Mesothelial cell of epicardium (in vitro differentiated cells): ENCODE measurements at regions not wholly inside any gene's neighbourhood (a gene's known extent, or its start where the extent isn't known, plus 50 kb on each side); places are given as distances from the start of the nearest gene placed in this dataset.
A peak's percentile ranks its signal among the peaks of the same experiment; 100 is the strongest.

Experiments
- DNase-seq, 2 experiments: peaks; one replicate each; pipeline ENCODE4 v3.0.0; 2021; ENCODE audit warnings: low spot score in 2 of 2; ENCODE audit not compliant: unreplicated experiment in 2 of 2
- H3K27ac Mint-ChIP-seq: 2 replicates; pipeline ENCODE4 v1.8.0; 2021; ENCODE audit warnings: mixed read lengths
- H3K27me3 Mint-ChIP-seq: 2 replicates; pipeline ENCODE4 v1.8.0; 2021; ENCODE audit warnings: low read depth, mixed read lengths
- H3K36me3 Mint-ChIP-seq: 2 replicates; pipeline ENCODE4 v1.8.0; 2021; ENCODE audit warnings: mixed read lengths
- H3K4me1 Mint-ChIP-seq: 2 replicates; pipeline ENCODE4 v1.8.0; 2021; ENCODE audit warnings: mixed read lengths
- H3K4me3 Mint-ChIP-seq: 2 replicates; pipeline ENCODE4 v1.8.0; 2021; ENCODE audit warnings: mild to moderate bottlenecking, moderate library complexity, mixed read lengths
- H3K9me3 Mint-ChIP-seq: 2 replicates; pipeline ENCODE4 v1.8.0; 2021; ENCODE audit warnings: mixed read lengths
- TF ChIP-seq, protein P1 (sequence below): fragments of 200-600 bp; sonication (generic); IDR thresholded peaks from one replicate; pipeline ENCODE4 v1.5.0; 2021; ENCODE audit warnings: antibody characterized with exemption; ENCODE audit not compliant: unreplicated experiment

DNA sequence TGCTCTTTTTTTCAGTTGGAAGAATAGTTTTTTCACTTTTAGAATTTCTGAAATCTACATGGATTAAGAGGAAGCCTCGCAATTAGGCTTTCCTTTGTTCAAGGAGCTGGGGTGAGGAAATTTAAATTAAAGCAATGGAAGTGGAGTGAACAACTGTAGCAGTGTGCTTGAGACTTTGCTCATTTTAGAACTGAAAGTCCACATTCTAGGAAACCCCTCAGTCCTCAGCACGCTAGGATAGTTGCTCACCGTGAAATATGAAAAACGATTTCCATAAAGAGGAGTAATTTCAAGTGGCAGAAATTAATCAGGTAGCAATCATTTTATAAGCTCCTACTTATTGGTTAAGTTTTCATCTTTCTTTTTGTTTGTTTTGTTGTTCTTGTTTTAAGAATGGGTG, 243.0 kb upstream of the ITGA1 start:
- TF ChIP-seq, protein P1, sequence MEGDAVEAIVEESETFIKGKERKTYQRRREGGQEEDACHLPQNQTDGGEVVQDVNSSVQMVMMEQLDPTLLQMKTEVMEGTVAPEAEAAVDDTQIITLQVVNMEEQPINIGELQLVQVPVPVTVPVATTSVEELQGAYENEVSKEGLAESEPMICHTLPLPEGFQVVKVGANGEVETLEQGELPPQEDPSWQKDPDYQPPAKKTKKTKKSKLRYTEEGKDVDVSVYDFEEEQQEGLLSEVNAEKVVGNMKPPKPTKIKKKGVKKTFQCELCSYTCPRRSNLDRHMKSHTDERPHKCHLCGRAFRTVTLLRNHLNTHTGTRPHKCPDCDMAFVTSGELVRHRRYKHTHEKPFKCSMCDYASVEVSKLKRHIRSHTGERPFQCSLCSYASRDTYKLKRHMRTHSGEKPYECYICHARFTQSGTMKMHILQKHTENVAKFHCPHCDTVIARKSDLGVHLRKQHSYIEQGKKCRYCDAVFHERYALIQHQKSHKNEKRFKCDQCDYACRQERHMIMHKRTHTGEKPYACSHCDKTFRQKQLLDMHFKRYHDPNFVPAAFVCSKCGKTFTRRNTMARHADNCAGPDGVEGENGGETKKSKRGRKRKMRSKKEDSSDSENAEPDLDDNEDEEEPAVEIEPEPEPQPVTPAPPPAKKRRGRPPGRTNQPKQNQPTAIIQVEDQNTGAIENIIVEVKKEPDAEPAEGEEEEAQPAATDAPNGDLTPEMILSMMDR: no peak
- DNase-seq: no peak
- H3K27me3 Mint-ChIP-seq: no peaks in the 10 kb centered on the region
- no peaks in the 10 kb centered on the region for H3K36me3 Mint-ChIP-seq
- no peak overlapping the region for H3K27ac Mint-ChIP-seq
- peaks cover 11% of the 10 kb centered on the region for H3K9me3 Mint-ChIP-seq
- H3K4me3 Mint-ChIP-seq: no peak overlapping the region
- H3K4me1 Mint-ChIP-seq: no peaks in the 10 kb centered on the region

GRCh38 chr5:52554293-52554692, 233.4 kb upstream of the ITGA1 start:
- no peaks in the 10 kb centered on the region for H3K27me3 Mint-ChIP-seq
- TF ChIP-seq, protein P1: no peak
- no peaks in the 10 kb centered on the region for H3K4me1 Mint-ChIP-seq
- no peak overlapping the region for H3K4me3 Mint-ChIP-seq
- H3K9me3 Mint-ChIP-seq: peaks cover 12% of the 10 kb centered on the region
- DNase-seq: no peak
- no peaks in the 10 kb centered on the region for H3K36me3 Mint-ChIP-seq
- no peak overlapping the region for H3K27ac Mint-ChIP-seq

DNA sequence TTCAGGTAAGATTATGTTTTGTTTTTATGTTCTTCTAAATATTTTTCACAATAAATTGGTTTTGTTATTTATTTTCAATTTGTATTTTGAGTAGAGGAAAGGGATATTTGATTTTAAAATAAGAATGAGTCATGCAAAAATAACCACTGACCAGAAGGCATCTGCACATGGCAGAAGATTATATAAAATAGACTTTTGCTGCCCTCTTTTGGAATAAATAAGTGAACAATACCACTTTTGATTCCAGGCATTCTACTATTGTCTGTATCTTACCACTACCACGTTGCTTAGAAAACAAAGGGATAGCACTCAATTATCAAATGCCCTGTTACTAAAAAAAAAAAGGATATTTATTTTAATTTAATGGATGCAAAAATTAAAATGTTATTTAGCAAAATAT, 227.3 kb upstream of the ITGA1 start:
- Mint-ChIP-seq H3K27ac (no peak overlapping the region), H3K36me3 (no peaks in the 10 kb centered on the region), H3K4me1 (peaks cover 3% of the 10 kb centered on the region), H3K9me3 (peaks cover 3% of the 10 kb centered on the region), H3K27me3 (peaks cover 7% of the 10 kb centered on the region), H3K4me3 (no peak overlapping the region)
- TF ChIP-seq, protein P1: peak; percentile 11
- DNase-seq: no peak

GRCh38 chr5:52562473-52562872, 225.2 kb upstream of the ITGA1 start:
- no peaks in the 10 kb centered on the region for H3K36me3 Mint-ChIP-seq
- peaks cover 3% of the 10 kb centered on the region for H3K9me3 Mint-ChIP-seq
- TF ChIP-seq, protein P1: no peak
- H3K4me3 Mint-ChIP-seq: no peak overlapping the region
- H3K4me1 Mint-ChIP-seq: peaks cover 3% of the 10 kb centered on the region
- H3K27ac Mint-ChIP-seq: no peak overlapping the region
- DNase-seq: no peak
- H3K27me3 Mint-ChIP-seq: peaks cover 8% of the 10 kb centered on the region

GRCh38 chr5:52564587-52564986, 223.1 kb upstream of the ITGA1 start:
- no peaks in the 10 kb centered on the region for H3K36me3 Mint-ChIP-seq
- no peak overlapping the region for H3K27ac Mint-ChIP-seq
- peaks cover 3% of the 10 kb centered on the region for H3K4me1 Mint-ChIP-seq
- H3K9me3 Mint-ChIP-seq: peaks cover 9% of the 10 kb centered on the region
- no peak overlapping the region for H3K4me3 Mint-ChIP-seq
- no peak for DNase-seq
- TF ChIP-seq, protein P1: no peak
- H3K27me3 Mint-ChIP-seq: peaks cover 8% of the 10 kb centered on the region

DNA sequence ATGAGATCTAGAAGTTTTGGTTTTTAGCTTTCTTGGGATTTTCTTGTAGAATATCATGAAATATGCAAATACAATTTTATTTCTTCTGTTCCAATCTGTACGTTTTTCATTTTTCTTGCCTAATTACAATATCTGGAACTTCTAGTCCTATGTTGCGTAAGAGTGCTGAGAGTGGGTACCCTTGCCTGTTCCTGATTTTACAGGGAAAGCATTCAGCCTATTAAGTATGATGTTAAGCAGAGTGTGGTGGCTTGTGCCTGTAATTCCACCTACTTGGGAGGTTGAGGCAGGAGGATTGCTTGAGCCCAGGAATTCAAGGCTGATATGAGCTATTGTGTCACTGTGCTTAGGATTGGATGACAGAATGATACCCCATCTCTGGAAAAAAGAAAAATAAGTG, 210.2 kb upstream of the ITGA1 start:
- Mint-ChIP-seq H3K27ac (no peak overlapping the region), H3K9me3 (peaks cover 4% of the 10 kb centered on the region), H3K4me1 (peaks cover 12% of the 10 kb centered on the region), H3K27me3 (no peaks in the 10 kb centered on the region), H3K4me3 (no peak overlapping the region), H3K36me3 (no peaks in the 10 kb centered on the region)
- no peak for DNase-seq
- TF ChIP-seq, protein P1: no peak
